T-helper 1 cell treated with Interleukin-12 subunit alpha and Interleukin-12 subunit beta and Interleukin-4 antibody, amounts not matched to agents 30 ng/mL and 1 ng/mL, for 36 hours (primary cell): ENCODE measurements at regions not wholly inside any gene's neighbourhood (a gene's known extent, or its start where the extent isn't known, plus 50 kb on each side); places are given as distances from the start of the nearest gene placed in this dataset.

ENCODE experiments used
- intact Hi-C: fragments of 100-400 bp; cut with micrococcal nuclease; formaldehyde crosslinking; loops from one replicate; pipeline ENCODE4 v1.15.1; 2024

- intact Hi-C loops: no loop called here
Observed at GRCh38 chr3:66800941-66801545, 197.1 kb upstream of the KBTBD8 start.

- intact Hi-C loops: no loop called here
Observed at GRCh38 chr3:66803206-66803605, 194.9 kb upstream of the KBTBD8 start.

- intact Hi-C loops: no loop called here
Observed at GRCh38 chr3:66803721-66804695, 194.1 kb upstream of the KBTBD8 start.

GRCh38 chr3:66808891-66809594 is 189.1 kb upstream of the KBTBD8 start:
- intact Hi-C loops: no loop called here

GRCh38 chr3:66809595-66809958 is 188.5 kb upstream of the KBTBD8 start:
- intact Hi-C loops: no loop called here

GRCh38 chr3:66812136-66812535 is 186.0 kb upstream of the KBTBD8 start:
- intact Hi-C loops: no loop called here

- intact Hi-C loops: no loop called here
Observed at GRCh38 chr3:66812741-66813140, 185.4 kb upstream of the KBTBD8 start.

- intact Hi-C loops: loop anchor here (1.0 to 5.0 kb wide), 5 partner anchors 315 to 562 kb away; partner anchors contain the start of gene LRIG1
Observed at GRCh38 chr3:66816090-66816761, 181.9 kb upstream of the KBTBD8 start.

- intact Hi-C loops: loop anchor here (5.0 kb wide), 1 partner anchor 426 kb away; no protein-coding TSS in a partner anchor
Observed at GRCh38 chr3:66817951-66818557, 180.1 kb upstream of the KBTBD8 start.

- intact Hi-C loops: loop anchor here (5.0 kb wide), 1 partner anchor 428 kb away; no protein-coding TSS in a partner anchor
Observed at GRCh38 chr3:66819993-66820501, 178.1 kb upstream of the KBTBD8 start.

GRCh38 chr3:66822186-66823008 is 175.7 kb upstream of the KBTBD8 start:
- intact Hi-C loops: loop anchor here (1.0 kb wide), 3 partner anchors 546 to 602 kb away; no protein-coding TSS in a partner anchor

- intact Hi-C loops: no loop called here
Observed at GRCh38 chr3:66823009-66823397, 175.1 kb upstream of the KBTBD8 start.

- intact Hi-C loops: no loop called here
Observed at GRCh38 chr3:66823532-66823931, 174.6 kb upstream of the KBTBD8 start.

- intact Hi-C loops: no loop called here
Observed at GRCh38 chr3:66825375-66825774, 172.7 kb upstream of the KBTBD8 start.

GRCh38 chr3:66827726-66828125 is 170.4 kb upstream of the KBTBD8 start:
- intact Hi-C loops: no loop called here

- intact Hi-C loops: no loop called here
Observed at GRCh38 chr3:66828303-66828702, 169.8 kb upstream of the KBTBD8 start.

- intact Hi-C loops: no loop called here
Observed at GRCh38 chr3:66830301-66830700, 167.8 kb upstream of the KBTBD8 start.

GRCh38 chr3:66831931-66832330 is 166.2 kb upstream of the KBTBD8 start:
- intact Hi-C loops: no loop called here

- intact Hi-C loops: no loop called here
Observed at GRCh38 chr3:66836363-66837152, 161.5 kb upstream of the KBTBD8 start.
